ENCODE measurements at regions not wholly inside any gene's neighbourhood (a gene's known extent, or its start where the extent isn't known, plus 50 kb on each side); places are given as distances from the start of the nearest gene placed in this dataset.

- Histone ChIP-seq H3K4me3 (ENCODE audit: low read length, poor library complexity, severe bottlenecking) (no peak overlapping the region), H3K27me3 (ENCODE audit: insufficient read depth, low read length, poor library complexity, severe bottlenecking) (no peaks in the 10 kb centered on the region), H3K4me2 (ENCODE audit: low read depth, low read length, poor library complexity, severe bottlenecking) (no peak overlapping the region), H3K4me1 (ENCODE audit: insufficient read depth, low read length, poor library complexity, severe bottlenecking) (peaks cover 4% of the 10 kb centered on the region), H3K9me3 (ENCODE audit: insufficient read depth, low read depth, low read length) (no peaks in the 10 kb centered on the region), H3K9ac (ENCODE audit: low read depth, low read length, poor library complexity, severe bottlenecking) (no peak overlapping the region), H3K79me2 (ENCODE audit: insufficient read depth, low read length) (no peaks in the 10 kb centered on the region), H3F3A (ENCODE audit: low read depth) (no peaks in the 10 kb centered on the region), H3K9me2 (replicated peaks; ENCODE audit: low read depth, low read length) (no peaks in the 10 kb centered on the region), H3K36me3 (ENCODE audit: insufficient read depth, low read length) (no peaks in the 10 kb centered on the region), H4K20me1 (ENCODE audit: insufficient read depth, low read length, poor library complexity, severe bottlenecking) (no peaks in the 10 kb centered on the region), H2AFZ (ENCODE audit: low read length) (no peak overlapping the region)
- TF ChIP-seq EZH2phosphoT487 (IDR thresholded peaks at IDR 0.05; ENCODE audit: borderline replicate concordance) (no peak), CTCF (conservative IDR thresholded peaks at IDR 0.05; ENCODE audit: low read length) (no peak)
Measured at GRCh38 chr9:7739595-7739994, 60.0 kb downstream of the DMAC1 start.

GRCh38 chr9:7735311-7735710 lies 64.3 kb downstream of the DMAC1 start:
- no peak overlapping the region for H2AFZ ChIP-seq (ENCODE audit: low read length)
- no peak overlapping the region for H3K4me2 ChIP-seq (ENCODE audit: low read depth, low read length, poor library complexity, severe bottlenecking)
- H3F3A ChIP-seq (ENCODE audit: low read depth), result no peaks in the 10 kb centered on the region
- no peaks in the 10 kb centered on the region for H3K4me1 ChIP-seq (ENCODE audit: insufficient read depth, low read length, poor library complexity, severe bottlenecking)
- TF ChIP-seq EZH2phosphoT487 (IDR thresholded peaks at IDR 0.05; ENCODE audit: borderline replicate concordance), result no peak
- no peak for TF ChIP-seq CTCF (conservative IDR thresholded peaks at IDR 0.05; ENCODE audit: low read length)
- H3K9ac ChIP-seq (ENCODE audit: low read depth, low read length, poor library complexity, severe bottlenecking), result no peak overlapping the region
- H4K20me1 ChIP-seq (ENCODE audit: insufficient read depth, low read length, poor library complexity, severe bottlenecking), result no peaks in the 10 kb centered on the region
- H3K27me3 ChIP-seq (ENCODE audit: insufficient read depth, low read length, poor library complexity, severe bottlenecking), result no peaks in the 10 kb centered on the region
- no peaks in the 10 kb centered on the region for H3K36me3 ChIP-seq (ENCODE audit: insufficient read depth, low read length)
- H3K9me3 ChIP-seq (ENCODE audit: insufficient read depth, low read depth, low read length), result no peaks in the 10 kb centered on the region
- H3K4me3 ChIP-seq (ENCODE audit: low read length, poor library complexity, severe bottlenecking), result no peak overlapping the region
- no peaks in the 10 kb centered on the region for H3K79me2 ChIP-seq (ENCODE audit: insufficient read depth, low read length)
- no peaks in the 10 kb centered on the region for H3K9me2 ChIP-seq (replicated peaks; ENCODE audit: low read depth, low read length)

GRCh38 chr9:7730164-7730445 lies 69.5 kb downstream of the DMAC1 start:
- H4K20me1 ChIP-seq (ENCODE audit: insufficient read depth, low read length, poor library complexity, severe bottlenecking), result no peaks in the 10 kb centered on the region
- TF ChIP-seq EZH2phosphoT487 (IDR thresholded peaks at IDR 0.05; ENCODE audit: borderline replicate concordance) (no peak), CTCF (conservative IDR thresholded peaks at IDR 0.05; ENCODE audit: low read length) (no peak)
- no peaks in the 10 kb centered on the region for H3K9me3 ChIP-seq (ENCODE audit: insufficient read depth, low read depth, low read length)
- H3K36me3 ChIP-seq (ENCODE audit: insufficient read depth, low read length), result no peaks in the 10 kb centered on the region
- no peak overlapping the region for H2AFZ ChIP-seq (ENCODE audit: low read length)
- no peak overlapping the region for H3K4me3 ChIP-seq (ENCODE audit: low read length, poor library complexity, severe bottlenecking)
- H3K4me2 ChIP-seq (ENCODE audit: low read depth, low read length, poor library complexity, severe bottlenecking), result no peak overlapping the region
- H3K4me1 ChIP-seq (ENCODE audit: insufficient read depth, low read length, poor library complexity, severe bottlenecking), result no peaks in the 10 kb centered on the region
- H3K27me3 ChIP-seq (ENCODE audit: insufficient read depth, low read length, poor library complexity, severe bottlenecking), result no peaks in the 10 kb centered on the region
- no peaks in the 10 kb centered on the region for H3K9me2 ChIP-seq (replicated peaks; ENCODE audit: low read depth, low read length)
- no peaks in the 10 kb centered on the region for H3F3A ChIP-seq (ENCODE audit: low read depth)
- no peak overlapping the region for H3K9ac ChIP-seq (ENCODE audit: low read depth, low read length, poor library complexity, severe bottlenecking)
- no peaks in the 10 kb centered on the region for H3K79me2 ChIP-seq (ENCODE audit: insufficient read depth, low read length)

Data from Loucy (cell line).